ENCODE measurements at regions not wholly inside any gene's neighbourhood (a gene's known extent, or its start where the extent isn't known, plus 50 kb on each side); places are given as distances from the start of the nearest gene placed in this dataset.

- TF ChIP-seq POLR2A (IDR thresholded peaks at IDR 0.05; ENCODE audit: low read depth, low read length) (no peak), CTCF (conservative IDR thresholded peaks at IDR 0.05; ENCODE audit: low read depth, low read length) (no peak), RAD21 (IDR thresholded peaks at IDR 0.05; ENCODE audit: low read length) (no peak), MXI1 (IDR thresholded peaks at IDR 0.05; ENCODE audit: borderline replicate concordance, low read depth, low read length) (no peak), USF2 (IDR thresholded peaks at IDR 0.05; ENCODE audit: low read depth, low read length) (no peak), MAFK (IDR thresholded peaks at IDR 0.05; ENCODE audit: low read depth, low read length) (no peak)
Observed at GRCh38 chr17:54028986-54029580, 206.4 kb downstream of the KIF2B start.

All from IMR-90 (cell line).